GM21529 (cell line): ENCODE measurements at regions not wholly inside any gene's neighbourhood (a gene's known extent, or its start where the extent isn't known, plus 50 kb on each side); places are given as distances from the start of the nearest gene placed in this dataset.
"Not testable (repeated sequence)": the region's sequence is repeated elsewhere in the genome, so short reads cannot be mapped to it uniquely, and the experiment has no call there.

ENCODE experiments used
- ATAC-seq: cut with Tn5 transposase; IDR thresholded peaks from one replicate; pipeline ENCODE4 v1.9.1; 2021; ENCODE audit not compliant: unreplicated experiment

DNA sequence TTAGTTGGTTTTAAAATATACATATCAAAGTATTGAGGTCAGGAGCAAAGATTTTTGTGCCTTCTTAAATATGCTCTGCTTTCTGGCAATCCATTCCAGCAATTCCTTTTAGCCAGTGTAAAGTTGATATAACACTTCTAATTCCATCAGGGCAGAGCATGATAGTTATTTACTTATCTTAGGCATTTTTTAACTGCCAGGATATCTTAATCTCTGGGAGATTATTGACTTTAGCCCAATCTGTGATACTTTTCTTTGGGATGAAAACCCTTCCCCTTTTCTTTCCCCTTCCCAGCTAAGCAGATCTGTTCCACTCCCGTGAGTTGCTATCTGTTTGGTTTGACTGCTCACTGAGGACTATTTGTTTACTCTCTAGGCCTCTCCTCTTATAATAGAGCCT lies 168.7 kb upstream of the RSPO3 start:
- ATAC-seq = no peak

DNA sequence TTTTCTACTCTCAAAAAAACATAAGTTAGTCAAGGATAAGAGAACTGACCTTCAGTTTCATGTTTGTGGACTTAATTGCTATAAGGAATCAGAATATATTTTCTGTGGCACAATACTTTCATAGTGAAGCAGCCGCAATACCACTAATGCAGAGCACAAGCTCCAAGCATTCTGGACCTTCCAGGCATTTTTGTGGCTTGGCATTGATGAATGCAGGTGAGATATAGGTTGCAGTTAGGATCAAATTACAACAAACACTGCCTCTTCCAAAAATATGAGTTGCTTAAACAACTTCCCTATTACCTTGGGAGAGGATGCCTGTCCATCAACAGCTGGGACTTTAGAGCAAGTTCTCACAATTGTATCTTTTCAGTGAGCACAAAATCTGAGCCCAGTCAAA lies 162.8 kb upstream of the RSPO3 start:
- no peak for ATAC-seq

DNA sequence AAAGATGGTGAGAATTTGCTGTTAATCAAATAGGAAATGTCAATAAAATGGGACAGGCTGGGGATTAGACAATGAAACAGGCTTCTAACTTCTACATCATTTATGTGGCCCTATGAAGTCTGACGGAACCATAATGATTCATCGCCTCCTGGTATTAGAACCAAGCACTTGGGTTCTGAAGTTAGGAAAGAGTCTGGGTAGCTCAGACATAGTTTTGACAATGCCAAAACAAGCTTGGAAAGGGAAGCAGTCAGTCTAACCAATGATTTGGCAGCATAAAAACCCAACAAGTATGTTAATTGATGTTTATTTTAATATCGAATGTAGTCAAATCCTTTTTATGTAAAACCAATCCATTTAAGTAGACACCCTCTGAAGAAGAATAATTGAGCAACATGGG lies 160.8 kb upstream of the RSPO3 start:
- no peak for ATAC-seq

GRCh38 chr6:126959765-126960164 lies 158.7 kb upstream of the RSPO3 start:
- no peak for ATAC-seq

GRCh38 chr6:126963077-126963809 lies 155.2 kb upstream of the RSPO3 start:
- no peak for ATAC-seq

- no peak for ATAC-seq
These were observed 151.0 kb upstream of the RSPO3 start for GRCh38 chr6:126967296-126968005.

DNA sequence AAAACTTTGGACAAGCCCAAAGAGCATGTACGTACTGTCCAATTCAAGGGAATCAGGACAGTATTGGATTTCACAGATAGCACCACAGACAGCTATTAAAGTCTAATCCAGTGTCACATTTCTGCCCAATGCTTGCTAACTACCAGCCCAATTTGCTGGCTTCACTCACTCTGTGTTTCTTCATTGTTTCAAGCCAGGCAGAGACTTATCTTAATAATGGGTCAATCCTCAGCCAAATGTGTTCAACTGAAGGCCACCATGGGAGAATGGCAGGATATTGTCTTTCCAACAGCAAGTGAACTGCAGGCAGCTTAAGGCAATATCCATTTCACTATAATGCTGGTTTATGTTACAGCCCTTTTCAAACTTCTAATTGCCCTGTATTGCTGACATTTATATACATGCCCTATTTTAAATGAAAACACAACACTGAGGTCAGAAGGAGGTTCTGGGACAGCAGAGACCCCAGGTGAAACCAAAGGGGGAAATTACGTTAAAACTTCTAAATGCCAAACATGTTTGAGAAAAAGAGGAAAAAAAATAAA lies 142.1 kb upstream of the RSPO3 start:
- ATAC-seq = no peak

- ATAC-seq = no peak
These were observed 134.7 kb upstream of the RSPO3 start for GRCh38 chr6:126983779-126984178.

DNA sequence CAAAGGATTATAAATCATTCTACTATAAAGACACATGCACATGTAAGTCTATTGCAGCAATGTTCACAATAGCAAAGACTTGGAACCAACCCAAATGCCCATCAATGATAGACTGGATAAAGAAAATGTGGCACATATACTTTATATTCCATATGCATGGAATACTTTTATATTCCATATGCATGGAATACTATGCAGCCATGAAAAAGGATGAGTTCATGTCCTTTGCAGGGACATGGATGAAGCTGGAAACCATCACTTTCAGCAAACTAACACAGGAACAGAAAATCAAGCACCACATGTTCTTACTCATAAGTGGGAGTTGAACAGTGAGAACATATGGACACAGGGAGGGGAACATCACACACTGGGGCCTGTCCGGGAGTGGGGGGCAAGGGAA lies 130.3 kb upstream of the RSPO3 start:
- ATAC-seq = not testable (repeated sequence)

DNA sequence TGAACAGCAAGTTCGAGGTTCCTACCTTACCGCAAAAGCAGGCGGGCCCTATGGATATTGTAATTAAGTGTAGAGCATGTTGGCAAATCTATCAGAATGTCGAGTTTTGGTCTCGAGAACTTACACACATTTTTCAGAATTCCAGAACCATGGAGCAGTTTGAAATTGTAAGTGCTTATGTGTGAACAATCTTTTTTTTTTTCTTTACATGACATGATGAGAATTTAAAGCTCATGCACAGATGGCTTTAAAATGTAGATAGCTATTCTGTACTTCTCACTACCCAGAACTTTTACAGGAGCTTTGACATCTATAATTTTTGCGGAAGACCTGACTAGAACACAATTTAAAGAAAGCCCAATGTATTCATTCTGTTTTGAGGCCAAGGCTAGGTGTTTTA lies 117.8 kb upstream of the RSPO3 start:
- ATAC-seq = no peak

- no peak for ATAC-seq
These were observed 104.6 kb upstream of the RSPO3 start for GRCh38 chr6:127013865-127014264.

- ATAC-seq = no peak
These were observed 102.6 kb upstream of the RSPO3 start for GRCh38 chr6:127015858-127016257.

GRCh38 chr6:127019828-127020227 lies 98.6 kb upstream of the RSPO3 start:
- ATAC-seq = no peak

- no peak for ATAC-seq
These were observed 96.2 kb upstream of the RSPO3 start for GRCh38 chr6:127022302-127022701.

GRCh38 chr6:127023001-127023778 lies 95.3 kb upstream of the RSPO3 start:
- no peak for ATAC-seq

DNA sequence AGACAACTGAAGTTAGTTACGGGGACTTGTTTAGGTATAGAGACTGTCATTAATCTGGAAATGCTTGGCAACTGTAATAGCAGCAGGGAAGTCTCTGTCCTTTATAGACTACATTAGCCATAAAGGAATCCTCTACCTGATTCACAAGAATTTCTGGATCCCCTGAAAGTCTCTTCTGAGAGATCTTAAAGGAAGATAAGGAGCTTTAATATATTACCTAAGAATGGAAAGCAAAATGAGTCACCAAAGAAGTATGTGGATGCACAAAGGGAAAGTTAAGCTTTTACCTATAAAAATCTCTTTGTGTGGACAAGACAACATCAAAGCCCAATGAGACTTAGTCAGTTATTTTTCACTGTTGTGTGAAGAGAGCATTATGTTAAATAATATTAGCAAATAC lies 92.2 kb upstream of the RSPO3 start:
- ATAC-seq = no peak

DNA sequence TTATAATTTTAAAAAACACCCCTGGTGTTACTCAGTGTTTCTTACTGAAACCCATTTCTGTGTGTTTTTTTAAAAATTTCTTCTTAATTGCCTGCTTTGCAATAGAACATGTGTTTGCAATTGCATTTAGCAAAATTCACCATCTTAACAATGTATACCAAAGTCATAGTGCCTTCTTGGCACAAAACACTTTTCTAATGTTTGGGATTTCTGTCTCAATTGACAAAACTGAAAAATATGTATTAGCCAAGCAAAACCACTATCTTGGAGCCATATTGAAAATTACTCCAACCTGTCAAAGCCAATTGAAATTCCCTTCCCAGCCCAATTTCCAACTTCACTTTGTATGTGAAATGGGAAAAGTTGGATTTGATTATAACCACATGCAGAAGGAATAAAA lies 88.4 kb upstream of the RSPO3 start:
- no peak for ATAC-seq

- no peak for ATAC-seq
These were observed 87.6 kb upstream of the RSPO3 start for GRCh38 chr6:127030836-127031235.

- ATAC-seq = no peak
These were observed 87.0 kb upstream of the RSPO3 start for GRCh38 chr6:127031511-127031910.

DNA sequence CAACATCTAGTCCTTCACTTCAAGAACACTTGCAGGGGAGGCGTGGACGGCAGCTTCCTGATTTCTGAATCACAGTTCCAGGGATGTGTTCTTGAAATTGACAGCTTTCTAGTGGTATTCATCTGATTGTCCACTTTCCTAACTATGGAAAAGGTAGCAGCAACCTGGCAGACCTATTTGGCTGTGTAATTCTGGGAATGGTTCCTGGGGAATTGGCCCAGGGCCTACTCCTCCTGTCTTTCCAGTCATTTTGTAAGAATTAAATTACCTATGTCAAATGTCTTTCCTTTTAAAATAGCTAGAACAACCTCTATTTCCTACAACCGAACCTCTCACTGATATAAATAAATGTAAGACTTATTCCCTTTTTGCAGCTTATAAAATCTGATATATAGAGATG lies 85.5 kb upstream of the RSPO3 start:
- no peak for ATAC-seq

DNA sequence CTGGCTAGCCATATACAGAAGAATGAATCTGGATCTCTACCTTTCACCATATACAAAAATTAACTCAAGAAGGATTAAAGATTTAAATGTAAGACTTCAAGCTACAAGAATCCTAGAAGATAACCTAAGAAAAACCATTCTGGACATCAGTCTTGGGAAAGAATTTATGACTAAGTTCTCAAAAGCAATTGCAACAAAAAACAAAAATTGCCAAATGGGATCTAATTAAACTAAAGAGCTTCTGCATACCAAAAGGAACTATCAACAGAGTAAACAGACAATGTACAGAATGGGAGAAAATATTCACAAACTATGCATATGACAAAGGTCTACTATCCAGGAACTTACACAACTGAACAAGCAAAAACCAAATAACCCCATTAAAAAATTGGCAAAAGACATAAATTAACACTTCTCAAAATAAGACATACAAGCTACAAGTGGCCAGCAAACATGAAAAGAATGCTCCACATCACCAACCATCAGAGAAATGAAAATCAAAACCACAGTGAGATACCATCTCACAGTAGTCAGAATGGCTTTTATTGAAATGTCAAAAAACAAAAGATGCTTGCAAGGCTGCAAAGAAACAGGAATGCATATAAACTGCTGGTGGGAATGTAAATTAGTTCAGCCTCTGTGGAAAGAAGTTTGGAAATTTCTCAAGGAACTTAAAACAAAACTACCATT lies 66.8 kb upstream of the RSPO3 start:
- ATAC-seq = no peak
